Left ventricle myocardium superior (tissue), 1 donor: ENCODE measurements at regions not wholly inside any gene's neighbourhood (a gene's known extent, or its start where the extent isn't known, plus 50 kb on each side); places are given as distances from the start of the nearest gene placed in this dataset.

ENCODE experiments used
- ATAC-seq: fragments of 200-7000 bp; cut with Tn5 transposase; one replicate; pipeline ENCODE4 v1.9.1; 2020; ENCODE audit warnings: mild to moderate bottlenecking, moderate library complexity
- DNase-seq: peaks from one replicate; pipeline ENCODE4 v3.0.0-alpha.2; 2020
- intact Hi-C: fragments of 100-400 bp; cut with micrococcal nuclease; formaldehyde crosslinking; loops from one replicate; pipeline ENCODE4 v1.11.0; 2022
- donor health status: DM: no; HTN: yes; CAD: no; lungs with severe emphysema.

- ATAC-seq = no peak
- no peak for DNase-seq
- intact Hi-C loops = no loop called here
Observed at GRCh38 chr14:61645247-61645646, 50.1 kb upstream of the HIF1A start.
